Inferior parietal cortex (tissue), 1 donor: ENCODE measurements at regions not wholly inside any gene's neighbourhood (a gene's known extent, or its start where the extent isn't known, plus 50 kb on each side); places are given as distances from the start of the nearest gene placed in this dataset.

Experiments used
- DNase-seq: peaks from one replicate; pipeline ENCODE4 v3.0.0-alpha.2; 2016; ENCODE audit errors: extremely low spot score

GRCh38 chr2:120809151-120809550, 73.5 kb downstream of the GLI2 start:
- DNase-seq = no peak

- DNase-seq = no peak
These were observed 74.2 kb downstream of the GLI2 start for GRCh38 chr2:120809609-120810440.

GRCh38 chr2:120810639-120811038, 75.0 kb downstream of the GLI2 start:
- no peak for DNase-seq

GRCh38 chr2:120812866-120813265, 77.2 kb downstream of the GLI2 start:
- DNase-seq = no peak

GRCh38 chr2:120814352-120814751, 78.7 kb downstream of the GLI2 start:
- DNase-seq = no peak

- DNase-seq = no peak
These were observed 79.6 kb downstream of the GLI2 start for GRCh38 chr2:120815292-120815691.

- no peak for DNase-seq
These were observed 81.7 kb downstream of the GLI2 start for GRCh38 chr2:120817136-120817955.

GRCh38 chr2:120817956-120818325, 82.3 kb downstream of the GLI2 start:
- no peak for DNase-seq

- no peak for DNase-seq
These were observed 82.8 kb downstream of the GLI2 start for GRCh38 chr2:120818441-120818920.

- no peak for DNase-seq
These were observed 84.1 kb downstream of the GLI2 start for GRCh38 chr2:120819720-120820210.

GRCh38 chr2:120820263-120820952, 84.7 kb downstream of the GLI2 start:
- no peak for DNase-seq

- DNase-seq = no peak
These were observed 85.2 kb downstream of the GLI2 start for GRCh38 chr2:120820953-120821279.

- DNase-seq = no peak
These were observed 85.9 kb downstream of the GLI2 start for GRCh38 chr2:120821446-120822160.

- no peak for DNase-seq
These were observed 87.3 kb downstream of the GLI2 start for GRCh38 chr2:120822933-120823332.

- no peak for DNase-seq
These were observed 87.9 kb downstream of the GLI2 start for GRCh38 chr2:120823551-120823950.

GRCh38 chr2:120824246-120824645, 88.6 kb downstream of the GLI2 start:
- DNase-seq = no peak

- DNase-seq = peak; percentile 69
These were observed 89.9 kb downstream of the GLI2 start for GRCh38 chr2:120825370-120826259.

GRCh38 chr2:120826260-120826648, 90.6 kb downstream of the GLI2 start:
- DNase-seq = no peak

GRCh38 chr2:120826716-120827410, 91.2 kb downstream of the GLI2 start:
- no peak for DNase-seq

GRCh38 chr2:120828066-120828465, 92.4 kb downstream of the GLI2 start:
- no peak for DNase-seq
